Caco-2 (cell line): ENCODE measurements at regions not wholly inside any gene's neighbourhood (a gene's known extent, or its start where the extent isn't known, plus 50 kb on each side); places are given as distances from the start of the nearest gene placed in this dataset.

ENCODE experiments used
- BruUV-seq: library from RNA; stranded (reverse); fragments of 400-500 nt; replicated peaks from 2 replicates; lab custom pipeline; 2021; lab: Mats Ljungman, UMichigan
- CTCF ChIA-PET: fragments of 300-600 bp; sonication (Branson Sonifier 250); formaldehyde crosslinking; loops from one replicate; lab custom pipeline; 2022; ENCODE audit warnings: antibody characterized with exemption; lab: Charles Lee
- POLR2A ChIA-PET: fragments of 300-600 bp; sonication (Branson Sonifier 250); formaldehyde crosslinking; loops from one replicate; lab custom pipeline; 2022; ENCODE audit warnings: antibody characterized with exemption; lab: Charles Lee
- DNase-seq, 2 experiments: peaks; one replicate each; pipeline versions ENCODE4 v3.0.0 to v3.0.0-alpha.2; 2020 to 2022
- H3K27me3 ChIP-seq: replicated peaks from 2 replicates; pipeline ENCODE4 v1.6.0; 2011; ENCODE audit warnings: low read length; ENCODE audit not compliant: control insufficient read depth, insufficient read depth
- H3K36me3 ChIP-seq: 2 replicates; pipeline ENCODE4 v1.5.1; 2011; ENCODE audit warnings: low read length; ENCODE audit not compliant: control insufficient read depth, insufficient read depth
- H3K4me1 ChIP-seq: fragments of 250-450 bp; sonication (Bioruptor Pico); 2 replicates; pipeline ENCODE4 v1.5.1; 2020; ENCODE audit warnings: mild to moderate bottlenecking
- H3K4me3 ChIP-seq: 2 replicates; pipeline ENCODE4 v1.5.1; 2011; ENCODE audit warnings: low read depth, mild to moderate bottlenecking, control low read depth, low read length
- H3K9me3 ChIP-seq: fragments of 250-450 bp; sonication (Bioruptor Pico); 2 replicates; pipeline ENCODE4 v1.5.1; 2020; ENCODE audit warnings: mild to moderate bottlenecking, moderate library complexity
- H3K27ac Mint-ChIP-seq: one replicate; pipeline ENCODE4 v1.8.0; 2022; ENCODE audit warnings: mixed read lengths; ENCODE audit not compliant: unreplicated experiment
- H3K27me3 Mint-ChIP-seq: one replicate; pipeline ENCODE4 v1.8.0; 2022; ENCODE audit warnings: mixed read lengths; ENCODE audit not compliant: insufficient read depth, unreplicated experiment
- H3K36me3 Mint-ChIP-seq: one replicate; pipeline ENCODE4 v1.8.0; 2022; ENCODE audit warnings: mild to moderate bottlenecking, mixed read lengths; ENCODE audit not compliant: insufficient read depth, unreplicated experiment
- H3K4me1 Mint-ChIP-seq: one replicate; pipeline ENCODE4 v1.8.0; 2022; ENCODE audit warnings: low read depth, mixed read lengths; ENCODE audit not compliant: unreplicated experiment
- H3K4me3 Mint-ChIP-seq: one replicate; pipeline ENCODE4 v1.8.0; 2022; ENCODE audit warnings: mild to moderate bottlenecking, moderate library complexity, mixed read lengths; ENCODE audit not compliant: unreplicated experiment
- H3K9me3 Mint-ChIP-seq: one replicate; pipeline ENCODE4 v1.8.0; 2022; ENCODE audit warnings: mixed read lengths; ENCODE audit not compliant: unreplicated experiment
- intact Hi-C: fragments of 100-400 bp; cut with micrococcal nuclease; formaldehyde crosslinking; loops from one replicate; pipeline ENCODE4 v1.10.0; 2022; ENCODE audit not compliant: unreplicated experiment
- TF ChIP-seq, protein P1 (sequence below), 2 experiments: fragments of 200-600 bp in 1 of 2; IDR thresholded peaks; 1 replicate in 1 of 2; 2 replicates in 1 of 2; pipeline versions ENCODE4 v1.5.1 to v1.8.0; 2011 to 2022; ENCODE audit warnings: antibody characterized with exemption in 1 of 2, control low read depth in 1 of 2, inconsistent platforms in 1 of 2, low read depth in 1 of 2, low read length in 1 of 2, mild to moderate bottlenecking in 1 of 2, moderate library complexity in 1 of 2; ENCODE audit not compliant: insufficient read depth in 1 of 2, severe bottlenecking in 1 of 2, unreplicated experiment in 1 of 2

DNA sequence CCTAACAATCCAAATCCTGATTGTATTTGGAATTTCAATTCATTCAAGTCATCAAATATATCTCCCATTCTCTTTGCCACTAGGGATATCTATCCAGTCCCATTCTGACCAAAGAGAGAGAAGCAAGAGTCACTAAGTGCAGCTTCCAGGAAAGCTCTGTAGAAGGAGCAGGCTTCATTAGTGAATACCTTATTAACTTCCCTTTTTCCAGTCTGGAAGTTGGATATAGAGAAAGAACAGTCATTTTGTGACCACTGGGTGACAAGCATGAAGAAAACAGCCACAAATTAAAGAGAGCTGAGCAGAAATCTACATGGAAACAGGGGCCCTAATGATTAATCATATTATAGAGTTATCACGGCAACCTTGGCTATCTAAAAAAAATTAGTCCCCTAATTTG is 190.7 kb upstream of the ADO start:
- intact Hi-C loops, result no loop called here
- H3K36me3 ChIP-seq, result no peaks in the 10 kb centered on the region
- H3K27me3 ChIP-seq, result no peaks in the 10 kb centered on the region
- Mint-ChIP-seq H3K9me3 (peaks cover 11% of the 10 kb centered on the region), H3K27me3 (peaks cover 23% of the 10 kb centered on the region), H3K27ac (no peak overlapping the region), H3K4me1 (no peaks in the 10 kb centered on the region), H3K4me3 (no peak overlapping the region), H3K36me3 (no peaks in the 10 kb centered on the region)
- H3K4me3 ChIP-seq, result no peak overlapping the region
- CTCF ChIA-PET, result interaction anchor here (1.2 kb wide), 1 partner anchor 204 kb away, joined by 3 read pairs; no protein-coding TSS in a partner anchor
- no TSS peak for BruUV-seq
- DNase-seq, result no peak
- H3K9me3 ChIP-seq, result no peaks in the 10 kb centered on the region
- H3K4me1 ChIP-seq, result no peaks in the 10 kb centered on the region
- TF ChIP-seq, protein P1, sequence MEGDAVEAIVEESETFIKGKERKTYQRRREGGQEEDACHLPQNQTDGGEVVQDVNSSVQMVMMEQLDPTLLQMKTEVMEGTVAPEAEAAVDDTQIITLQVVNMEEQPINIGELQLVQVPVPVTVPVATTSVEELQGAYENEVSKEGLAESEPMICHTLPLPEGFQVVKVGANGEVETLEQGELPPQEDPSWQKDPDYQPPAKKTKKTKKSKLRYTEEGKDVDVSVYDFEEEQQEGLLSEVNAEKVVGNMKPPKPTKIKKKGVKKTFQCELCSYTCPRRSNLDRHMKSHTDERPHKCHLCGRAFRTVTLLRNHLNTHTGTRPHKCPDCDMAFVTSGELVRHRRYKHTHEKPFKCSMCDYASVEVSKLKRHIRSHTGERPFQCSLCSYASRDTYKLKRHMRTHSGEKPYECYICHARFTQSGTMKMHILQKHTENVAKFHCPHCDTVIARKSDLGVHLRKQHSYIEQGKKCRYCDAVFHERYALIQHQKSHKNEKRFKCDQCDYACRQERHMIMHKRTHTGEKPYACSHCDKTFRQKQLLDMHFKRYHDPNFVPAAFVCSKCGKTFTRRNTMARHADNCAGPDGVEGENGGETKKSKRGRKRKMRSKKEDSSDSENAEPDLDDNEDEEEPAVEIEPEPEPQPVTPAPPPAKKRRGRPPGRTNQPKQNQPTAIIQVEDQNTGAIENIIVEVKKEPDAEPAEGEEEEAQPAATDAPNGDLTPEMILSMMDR (IDR thresholded peaks at IDR 0.05; ENCODE audit: insufficient read depth in 1 of 2, low read depth in 1 of 2, low read length in 1 of 2, severe bottlenecking in 1 of 2, unreplicated experiment in 1 of 2), result no peak
- POLR2A ChIA-PET, result no interaction called here

DNA sequence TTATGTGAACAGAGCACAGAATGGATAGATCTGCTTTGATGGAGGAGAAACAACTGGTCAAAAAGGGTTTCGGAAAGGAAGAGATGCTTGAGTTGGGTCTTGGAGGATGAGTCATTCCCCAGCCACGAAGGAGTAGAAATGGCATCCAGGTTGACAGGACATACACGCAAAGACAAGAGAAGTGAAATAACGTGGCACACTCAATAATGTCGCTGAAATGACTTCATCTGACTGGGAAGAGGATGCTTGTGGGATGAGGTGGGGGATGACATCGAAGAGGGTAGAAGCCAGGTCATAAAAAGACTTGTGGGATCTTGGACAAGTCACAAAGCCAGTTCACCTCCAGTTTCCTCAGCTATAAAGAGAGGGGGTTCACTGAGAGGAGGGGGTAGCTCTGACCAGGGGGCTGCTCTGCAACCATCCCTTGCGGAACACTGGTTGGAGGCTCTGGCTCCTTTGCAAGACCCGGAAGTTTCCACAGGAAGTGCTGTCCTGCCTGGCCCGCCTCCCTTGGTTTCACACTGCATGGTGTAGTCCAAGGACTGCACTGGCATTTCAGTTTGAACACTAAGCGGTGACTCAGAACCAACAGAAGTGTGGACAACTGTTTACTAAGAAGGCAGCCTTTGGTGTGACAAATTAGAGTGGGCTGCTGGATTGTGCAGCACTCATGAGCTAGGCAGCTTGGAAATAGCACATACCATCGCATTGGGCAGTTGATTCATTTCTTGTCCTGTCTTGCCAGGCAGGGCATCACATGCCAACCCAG is 189.9 kb upstream of the ADO start:
- H3K36me3 ChIP-seq, result no peaks in the 10 kb centered on the region
- Mint-ChIP-seq H3K4me3 (no peak overlapping the region), H3K36me3 (no peaks in the 10 kb centered on the region), H3K27ac (no peak overlapping the region), H3K27me3 (peaks cover 23% of the 10 kb centered on the region), H3K4me1 (no peaks in the 10 kb centered on the region), H3K9me3 (peaks cover 11% of the 10 kb centered on the region)
- H3K27me3 ChIP-seq, result no peaks in the 10 kb centered on the region
- TF ChIP-seq, protein P1 (IDR thresholded peaks at IDR 0.05; ENCODE audit: insufficient read depth in 1 of 2, low read depth in 1 of 2, low read length in 1 of 2, severe bottlenecking in 1 of 2, unreplicated experiment in 1 of 2), result no peak
- intact Hi-C loops, result no loop called here
- no peak overlapping the region for H3K4me3 ChIP-seq
- ChIA-PET CTCF (no interaction called here), POLR2A (no interaction called here)
- H3K4me1 ChIP-seq, result no peaks in the 10 kb centered on the region
- DNase-seq, result no peak
- no TSS peak for BruUV-seq
- no peaks in the 10 kb centered on the region for H3K9me3 ChIP-seq

DNA sequence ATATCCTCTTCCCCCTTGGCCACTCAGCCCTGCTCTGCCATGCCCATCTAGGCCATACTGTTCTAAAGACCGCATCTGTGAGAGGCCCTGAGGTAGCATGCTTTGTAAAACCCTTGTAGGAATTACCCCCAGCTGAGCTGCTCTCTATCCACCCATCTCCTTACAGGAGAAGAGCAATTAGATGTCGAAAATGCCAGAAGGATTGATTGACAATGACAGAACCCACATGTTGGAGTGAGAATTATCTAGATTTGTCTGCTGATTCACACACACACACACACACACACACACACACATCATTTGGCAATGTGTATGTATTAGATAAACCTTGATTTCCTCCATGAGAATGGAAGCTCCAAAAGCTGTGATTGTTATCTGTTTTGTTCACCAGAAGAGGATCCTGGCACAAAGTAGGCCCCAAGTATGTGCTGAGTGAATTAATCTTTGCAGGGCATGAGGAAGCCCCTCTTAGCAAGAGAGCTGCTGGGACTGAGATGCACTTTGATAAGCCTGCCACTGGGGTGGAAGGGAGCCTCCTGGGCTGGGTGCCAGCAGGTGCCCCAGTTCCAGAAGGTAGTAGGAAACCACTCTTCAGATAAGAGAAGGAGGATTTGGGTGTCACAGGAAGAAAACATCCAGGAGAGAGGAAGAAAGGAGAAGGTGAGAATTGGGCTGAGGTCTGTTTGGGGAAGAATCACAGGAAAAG is 187.5 kb upstream of the ADO start:
- no peaks in the 10 kb centered on the region for H3K4me1 Mint-ChIP-seq
- intact Hi-C loops, result no loop called here
- POLR2A ChIA-PET, result no interaction called here
- no peaks in the 10 kb centered on the region for H3K36me3 Mint-ChIP-seq
- H3K9me3 ChIP-seq, result no peaks in the 10 kb centered on the region
- H3K27ac Mint-ChIP-seq, result no peak overlapping the region
- no peaks in the 10 kb centered on the region for H3K36me3 ChIP-seq
- no peak overlapping the region for H3K4me3 Mint-ChIP-seq
- H3K4me1 ChIP-seq, result no peaks in the 10 kb centered on the region
- H3K9me3 Mint-ChIP-seq, result peaks cover 3% of the 10 kb centered on the region
- DNase-seq, result no peak
- CTCF ChIA-PET, result no interaction called here
- TF ChIP-seq, protein P1 (IDR thresholded peaks at IDR 0.05; ENCODE audit: insufficient read depth in 1 of 2, low read depth in 1 of 2, low read length in 1 of 2, severe bottlenecking in 1 of 2, unreplicated experiment in 1 of 2), result no peak
- H3K27me3 ChIP-seq, result no peaks in the 10 kb centered on the region
- no peak overlapping the region for H3K4me3 ChIP-seq
- BruUV-seq, result no TSS peak
- peaks cover 20% of the 10 kb centered on the region for H3K27me3 Mint-ChIP-seq
